DND-41 (cell line): ENCODE measurements at regions not wholly inside any gene's neighbourhood (a gene's known extent, or its start where the extent isn't known, plus 50 kb on each side); places are given as distances from the start of the nearest gene placed in this dataset.

Experiments
- ATAC-seq: fragments of 200-7000 bp; cut with Tn5 transposase; 3 replicates; pipeline ENCODE4 v1.9.1; 2021; ENCODE audit warnings: low read depth; ENCODE audit not compliant: insufficient read depth
- DNase-seq: peaks from one replicate; pipeline ENCODE4 v3.0.0-alpha.2; 2020
- H2AFZ ChIP-seq: 2 replicates; pipeline ENCODE4 v1.6.0; 2012; ENCODE audit warnings: low read depth, low read length
- H3K27ac ChIP-seq: 2 replicates; pipeline ENCODE4 v1.5.1; 2012; ENCODE audit warnings: low read length, inconsistent platforms
- H3K27me3 ChIP-seq: fragments of 200-600 bp; sonication (generic); 2 replicates; pipeline ENCODE4 v1.6.0; 2012; ENCODE audit warnings: low read length, mild to moderate bottlenecking, inconsistent platforms; ENCODE audit not compliant: insufficient read depth, poor library complexity
- H3K36me3 ChIP-seq: 2 replicates; pipeline ENCODE4 v1.5.1; 2012; ENCODE audit warnings: low read length, inconsistent platforms; ENCODE audit not compliant: insufficient read depth
- H3K4me1 ChIP-seq: 2 replicates; pipeline ENCODE4 v1.5.1; 2012; ENCODE audit warnings: mild to moderate bottlenecking, low read length; ENCODE audit not compliant: insufficient read depth
- H3K4me2 ChIP-seq: 2 replicates; pipeline ENCODE4 v1.6.0; 2012; ENCODE audit warnings: mild to moderate bottlenecking, moderate library complexity, low read length, inconsistent platforms; ENCODE audit not compliant: insufficient read depth
- H3K4me3 ChIP-seq, 2 experiments: fragments of 200-600 bp in 1 of 2; shearing (Covaris generic) in 1 of 2; 2 replicates each; pipeline ENCODE4 v1.5.1; 2012 to 2016; ENCODE audit warnings: inconsistent platforms in 2 of 2, low read length in 2 of 2, mild to moderate bottlenecking in 2 of 2, low read depth in 1 of 2, moderate library complexity in 1 of 2
- H3K79me2 ChIP-seq: 2 replicates; pipeline ENCODE4 v1.6.0; 2012; ENCODE audit warnings: low read length, inconsistent platforms; ENCODE audit not compliant: insufficient read depth
- H3K9ac ChIP-seq: 2 replicates; pipeline ENCODE4 v1.6.0; 2012; ENCODE audit warnings: low read depth, mild to moderate bottlenecking, inconsistent platforms, low read length, moderate library complexity
- H3K9me3 ChIP-seq: 2 replicates; pipeline ENCODE4 v1.5.1; 2012; ENCODE audit warnings: low read length, moderate library complexity, mild to moderate bottlenecking, inconsistent platforms; ENCODE audit not compliant: insufficient read depth, severe bottlenecking
- H4K20me1 ChIP-seq: 2 replicates; pipeline ENCODE4 v1.6.0; 2012; ENCODE audit warnings: low read length; ENCODE audit not compliant: insufficient read depth
- CTCF ChIP-seq: IDR thresholded peaks from 2 replicates; pipeline ENCODE4 v1.5.1; 2012; ENCODE audit warnings: borderline replicate concordance, low read length, moderate library complexity, mild to moderate bottlenecking; ENCODE audit not compliant: poor library complexity, severe bottlenecking; ENCODE audit errors: extremely low read depth
- EZH2 ChIP-seq: IDR thresholded peaks from 3 replicates; pipeline ENCODE4 v1.6.1; 2012; ENCODE audit warnings: borderline replicate concordance, low read depth, mild to moderate bottlenecking, moderate library complexity, low read length, inconsistent platforms; ENCODE audit not compliant: severe bottlenecking

DNA sequence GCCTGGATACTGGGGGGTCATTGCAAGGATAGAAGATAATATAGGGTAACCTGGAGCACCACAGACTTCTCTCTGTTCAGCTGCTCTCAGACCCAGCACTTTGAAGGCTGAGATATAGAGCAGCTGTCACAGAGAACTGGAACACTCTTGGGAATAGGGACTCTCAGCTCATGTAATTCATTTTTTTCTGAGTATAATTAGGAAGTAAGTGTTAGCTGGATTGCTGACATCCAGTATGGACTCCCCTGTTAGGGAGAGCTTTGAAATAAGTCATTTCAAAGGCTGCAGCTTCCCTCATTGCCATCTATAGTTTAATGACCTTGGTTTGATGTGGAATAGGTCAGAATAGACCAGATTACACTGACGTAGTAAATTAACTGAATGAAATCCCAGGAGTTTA lies 120.8 kb upstream of the POU2AF2 start:
- H3K79me2 ChIP-seq = no peaks in the 10 kb centered on the region
- H2AFZ ChIP-seq = no peak overlapping the region
- H3K36me3 ChIP-seq = no peaks in the 10 kb centered on the region
- no peak overlapping the region for H3K4me3 ChIP-seq
- no peak for DNase-seq
- H3K9me3 ChIP-seq = no peaks in the 10 kb centered on the region
- H3K4me2 ChIP-seq = no peak overlapping the region
- no peaks in the 10 kb centered on the region for H3K27me3 ChIP-seq
- no peaks in the 10 kb centered on the region for H4K20me1 ChIP-seq
- H3K27ac ChIP-seq = no peak overlapping the region
- no peak for TF ChIP-seq EZH2
- ATAC-seq = no peak
- no peaks in the 10 kb centered on the region for H3K4me1 ChIP-seq
- H3K9ac ChIP-seq = no peak overlapping the region

DNA sequence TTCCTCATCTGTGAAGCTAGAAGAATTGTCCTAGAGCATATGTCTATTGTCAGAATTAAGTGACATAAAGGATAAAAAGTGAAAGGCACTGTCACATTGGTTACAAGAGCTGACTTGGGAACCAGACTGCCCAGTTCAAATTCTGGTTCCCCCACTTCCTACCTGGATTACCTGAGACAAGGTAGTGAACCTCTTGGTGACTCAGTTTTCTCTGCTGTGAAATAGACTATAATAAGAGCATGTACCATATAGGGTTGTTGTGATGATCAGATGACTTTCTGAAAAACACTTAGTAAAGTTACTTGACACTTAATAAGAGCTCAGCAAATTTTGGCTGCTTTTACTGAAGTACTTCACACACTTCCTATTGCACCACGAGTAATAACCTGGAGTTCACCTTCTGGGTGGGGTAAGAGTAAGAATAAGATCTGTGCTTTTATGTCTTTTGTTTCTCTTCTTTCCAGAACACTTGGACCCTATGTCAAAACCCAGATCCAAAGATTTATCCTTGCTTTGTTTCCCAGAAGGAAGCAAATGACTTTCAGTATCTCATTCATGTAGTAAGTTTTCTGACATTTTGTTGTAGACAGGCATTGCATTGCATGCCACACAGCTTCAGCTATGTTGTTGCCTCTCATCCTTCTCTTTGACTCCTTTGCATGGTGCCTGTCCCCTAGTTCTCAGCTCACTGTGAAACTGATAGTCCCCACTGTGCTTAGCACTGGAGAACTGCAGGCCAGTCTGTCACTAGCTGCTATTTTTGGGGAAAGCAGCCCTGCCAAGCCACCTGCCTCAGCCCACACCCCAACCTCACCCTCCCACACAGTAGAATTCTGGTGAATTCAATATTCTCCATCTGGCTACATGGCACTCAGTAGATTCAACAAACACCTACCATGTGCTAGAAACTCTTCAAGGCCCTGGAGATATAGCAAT lies 121.8 kb upstream of the POU2AF2 start:
- Histone ChIP-seq H4K20me1 (no peaks in the 10 kb centered on the region), H3K27ac (no peak overlapping the region), H3K4me3 (no peak overlapping the region), H3K9ac (no peak overlapping the region), H3K9me3 (no peaks in the 10 kb centered on the region), H3K79me2 (no peaks in the 10 kb centered on the region), H2AFZ (no peak overlapping the region), H3K4me1 (no peaks in the 10 kb centered on the region), H3K4me2 (no peak overlapping the region), H3K36me3 (no peaks in the 10 kb centered on the region), H3K27me3 (no peaks in the 10 kb centered on the region)
- no peak for TF ChIP-seq EZH2
- TF ChIP-seq CTCF = no peak
- ATAC-seq (no peak), DNase-seq (no peak)

DNA sequence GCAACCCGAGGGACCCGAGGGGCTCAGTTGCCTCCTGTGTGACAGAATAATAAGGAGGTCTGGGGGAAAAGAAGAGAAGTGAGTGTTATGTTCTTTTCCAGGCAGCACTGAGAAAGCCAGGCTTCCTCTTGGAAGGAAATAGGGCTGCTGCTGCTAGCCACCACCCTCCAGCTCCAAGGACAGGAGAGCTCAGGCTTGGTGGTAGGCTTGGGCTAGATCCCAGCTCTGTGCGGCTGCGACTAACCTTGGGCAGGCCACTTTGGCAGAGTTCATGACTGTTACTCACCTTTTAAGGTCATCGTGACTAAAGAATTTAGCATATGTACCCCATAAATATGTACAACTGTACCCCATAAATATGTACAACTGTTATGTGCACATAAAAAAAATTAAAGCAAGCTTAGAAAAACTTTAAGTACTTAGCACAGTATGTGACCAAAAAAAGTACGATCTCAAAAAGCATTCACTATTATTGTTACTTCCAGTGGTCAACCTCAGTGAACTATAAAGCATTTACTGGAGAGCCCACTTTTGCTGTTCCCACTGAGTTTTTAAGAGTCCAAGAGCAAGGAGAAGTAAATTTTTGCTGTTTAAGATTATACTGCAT lies 124.7 kb upstream of the POU2AF2 start:
- Histone ChIP-seq H3K9me3 (no peaks in the 10 kb centered on the region), H3K27me3 (no peaks in the 10 kb centered on the region), H3K4me1 (no peaks in the 10 kb centered on the region), H4K20me1 (no peaks in the 10 kb centered on the region), H3K9ac (no peak overlapping the region), H3K36me3 (no peaks in the 10 kb centered on the region), H3K4me2 (no peak overlapping the region), H2AFZ (no peak overlapping the region), H3K27ac (no peak overlapping the region), H3K4me3 (no peak overlapping the region), H3K79me2 (no peaks in the 10 kb centered on the region)
- no peak for DNase-seq
- TF ChIP-seq CTCF (no peak), EZH2 (no peak)
- no peak for ATAC-seq

DNA sequence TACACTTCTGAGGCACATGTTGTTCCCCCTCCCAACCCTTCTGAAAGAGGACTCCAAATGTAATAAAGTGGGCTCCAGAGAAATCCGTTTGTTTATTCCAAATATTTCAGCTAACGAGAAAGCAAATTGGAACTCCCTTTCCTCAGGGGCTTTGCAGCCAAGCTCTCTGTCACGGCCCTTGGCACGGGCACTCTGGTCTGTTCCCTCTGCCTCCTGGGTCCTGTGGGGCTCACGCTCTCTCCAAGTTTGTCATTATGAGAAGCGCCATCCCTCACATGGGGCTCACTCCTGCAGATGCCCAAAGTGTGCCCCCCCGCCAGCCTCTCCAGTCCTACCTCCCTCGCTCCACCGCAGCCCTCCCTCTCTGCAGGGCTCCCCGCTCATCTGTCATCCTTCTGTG lies 125.4 kb upstream of the POU2AF2 start:
- no peaks in the 10 kb centered on the region for H3K27me3 ChIP-seq
- no peaks in the 10 kb centered on the region for H3K79me2 ChIP-seq
- DNase-seq (no peak), ATAC-seq (no peak)
- no peaks in the 10 kb centered on the region for H3K4me1 ChIP-seq
- no peak for TF ChIP-seq CTCF
- TF ChIP-seq EZH2 = no peak
- H3K36me3 ChIP-seq = no peaks in the 10 kb centered on the region
- H3K27ac ChIP-seq = no peak overlapping the region
- no peak overlapping the region for H3K4me3 ChIP-seq
- no peaks in the 10 kb centered on the region for H4K20me1 ChIP-seq
- H3K9ac ChIP-seq = no peak overlapping the region
- H3K4me2 ChIP-seq = no peak overlapping the region
- no peak overlapping the region for H2AFZ ChIP-seq
- no peaks in the 10 kb centered on the region for H3K9me3 ChIP-seq
